Hepatocyte (in vitro differentiated cells): ENCODE measurements at regions not wholly inside any gene's neighbourhood (a gene's known extent, or its start where the extent isn't known, plus 50 kb on each side); places are given as distances from the start of the nearest gene placed in this dataset.

ENCODE experiments used
- EZH2 ChIP-seq: fragments of 200-600 bp; sonication (generic); IDR thresholded peaks from 2 replicates; pipeline ENCODE4 v1.6.1; 2016; ENCODE audit warnings: antibody characterized with exemption, mild to moderate bottlenecking, borderline replicate concordance
- EZH2phosphoT487 ChIP-seq: fragments of 200-600 bp; sonication (generic); IDR thresholded peaks from one replicate; pipeline ENCODE4 v1.6.1; 2018; ENCODE audit warnings: antibody characterized with exemption, mild to moderate bottlenecking, low read depth, moderate library complexity; ENCODE audit not compliant: unreplicated experiment, severe bottlenecking
- TF ChIP-seq, protein P1 (sequence below): fragments of 200-600 bp; sonication (generic); IDR thresholded peaks from 2 replicates; pipeline ENCODE4 v1.5.1; 2016; ENCODE audit warnings: antibody characterized with exemption, mild to moderate bottlenecking; ENCODE audit not compliant: poor library complexity

DNA sequence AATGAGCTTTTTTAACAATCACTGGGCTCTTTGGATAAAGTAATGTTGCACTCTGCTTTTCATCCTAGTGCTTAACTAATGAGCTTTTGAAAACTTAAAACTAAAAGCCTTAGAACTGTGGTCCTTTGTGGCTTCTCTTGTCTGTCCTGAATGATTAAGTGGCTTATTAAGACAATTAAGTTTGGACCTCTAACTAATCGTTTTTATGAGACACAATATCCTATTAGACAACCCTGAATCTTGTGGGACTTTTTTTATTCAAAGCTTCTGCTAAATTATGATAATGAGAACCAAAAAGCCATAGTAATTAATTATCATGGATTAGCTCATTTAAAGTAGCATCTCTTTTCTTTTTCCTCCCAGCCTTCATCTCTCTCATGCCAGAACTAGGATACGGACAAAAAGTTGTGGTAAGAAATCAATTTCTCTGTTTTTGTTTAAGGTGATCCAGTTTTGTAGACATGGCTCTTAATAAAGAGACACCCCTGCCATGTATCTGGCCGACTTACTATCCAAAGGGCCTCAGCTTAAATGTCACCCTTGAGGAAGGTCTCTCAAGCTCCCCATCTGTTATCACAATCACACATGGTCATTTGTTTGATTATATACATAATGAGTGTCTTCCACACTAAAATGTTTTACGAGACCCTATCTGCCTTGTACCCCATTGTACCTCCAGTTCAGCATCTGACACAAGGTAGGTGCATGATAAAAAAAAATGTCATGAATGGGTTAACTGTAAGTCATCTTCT lies 384.4 kb upstream of the IRAK1BP1 start:
- TF ChIP-seq, protein P1, sequence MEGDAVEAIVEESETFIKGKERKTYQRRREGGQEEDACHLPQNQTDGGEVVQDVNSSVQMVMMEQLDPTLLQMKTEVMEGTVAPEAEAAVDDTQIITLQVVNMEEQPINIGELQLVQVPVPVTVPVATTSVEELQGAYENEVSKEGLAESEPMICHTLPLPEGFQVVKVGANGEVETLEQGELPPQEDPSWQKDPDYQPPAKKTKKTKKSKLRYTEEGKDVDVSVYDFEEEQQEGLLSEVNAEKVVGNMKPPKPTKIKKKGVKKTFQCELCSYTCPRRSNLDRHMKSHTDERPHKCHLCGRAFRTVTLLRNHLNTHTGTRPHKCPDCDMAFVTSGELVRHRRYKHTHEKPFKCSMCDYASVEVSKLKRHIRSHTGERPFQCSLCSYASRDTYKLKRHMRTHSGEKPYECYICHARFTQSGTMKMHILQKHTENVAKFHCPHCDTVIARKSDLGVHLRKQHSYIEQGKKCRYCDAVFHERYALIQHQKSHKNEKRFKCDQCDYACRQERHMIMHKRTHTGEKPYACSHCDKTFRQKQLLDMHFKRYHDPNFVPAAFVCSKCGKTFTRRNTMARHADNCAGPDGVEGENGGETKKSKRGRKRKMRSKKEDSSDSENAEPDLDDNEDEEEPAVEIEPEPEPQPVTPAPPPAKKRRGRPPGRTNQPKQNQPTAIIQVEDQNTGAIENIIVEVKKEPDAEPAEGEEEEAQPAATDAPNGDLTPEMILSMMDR = no peak
- no peak for TF ChIP-seq EZH2phosphoT487
- no peak for TF ChIP-seq EZH2
